Brain microvascular endothelial cell (primary cell): ENCODE measurements at regions not wholly inside any gene's neighbourhood (a gene's known extent, or its start where the extent isn't known, plus 50 kb on each side); places are given as distances from the start of the nearest gene placed in this dataset.
A peak's percentile ranks its signal among the peaks of the same experiment; 100 is the strongest.

Source experiments
- DNase-seq: peaks from one replicate; pipeline ENCODE4 v3.0.0-alpha.2; 2020
- H3K27ac ChIP-seq: fragments of 250-450 bp; sonication (Bioruptor Pico); 2 replicates; pipeline ENCODE4 v1.5.1; 2020; ENCODE audit warnings: mild to moderate bottlenecking, moderate library complexity
- H3K27me3 ChIP-seq: fragments of 250-450 bp; sonication (Bioruptor Pico); replicated peaks from 2 replicates; pipeline ENCODE4 v1.5.1; 2020; ENCODE audit warnings: mild to moderate bottlenecking
- H3K36me3 ChIP-seq: fragments of 250-450 bp; sonication (Bioruptor Pico); replicated peaks from 2 replicates; pipeline ENCODE4 v1.5.1; 2020; ENCODE audit warnings: mild to moderate bottlenecking
- H3K4me3 ChIP-seq: 2 replicates; pipeline ENCODE4 v1.5.1; 2011; ENCODE audit warnings: low read depth, mild to moderate bottlenecking, control low read depth, low read length, moderate library complexity
- in situ Hi-C: cut with HindIII; loops from 2 replicates; pipeline ENCODE4 v1.10.0; 2017; ENCODE audit warnings: low sequenced_read_pairs, low pct_ligation_motif_present
- TF ChIP-seq, protein P1 (sequence below): IDR thresholded peaks from 2 replicates; pipeline ENCODE4 v1.5.1; 2011; ENCODE audit warnings: low read depth, mild to moderate bottlenecking, moderate library complexity, low read length, control low read depth, inconsistent platforms; ENCODE audit errors: missing control alignments

DNA sequence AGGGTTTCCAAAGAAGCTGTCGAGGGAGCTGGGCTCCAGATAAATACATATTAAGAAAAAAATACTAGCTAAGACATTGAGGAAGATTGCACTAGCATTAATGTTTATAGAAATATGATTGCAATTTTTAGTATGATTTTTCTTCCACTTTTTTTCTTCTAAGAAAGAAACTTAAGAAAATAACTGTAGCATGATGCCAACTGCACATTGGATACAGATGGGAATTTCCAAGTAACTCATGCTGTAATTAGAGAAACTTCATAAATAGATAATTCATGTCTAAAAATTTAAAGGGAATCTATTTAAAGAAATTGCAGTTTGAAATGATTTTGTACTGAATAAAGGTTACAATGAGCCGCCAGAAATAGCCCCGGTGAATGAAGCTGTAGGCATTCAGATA is 119.4 kb downstream of the POLR1F start:
- no peaks in the 10 kb centered on the region for H3K36me3 ChIP-seq
- TF ChIP-seq, protein P1, sequence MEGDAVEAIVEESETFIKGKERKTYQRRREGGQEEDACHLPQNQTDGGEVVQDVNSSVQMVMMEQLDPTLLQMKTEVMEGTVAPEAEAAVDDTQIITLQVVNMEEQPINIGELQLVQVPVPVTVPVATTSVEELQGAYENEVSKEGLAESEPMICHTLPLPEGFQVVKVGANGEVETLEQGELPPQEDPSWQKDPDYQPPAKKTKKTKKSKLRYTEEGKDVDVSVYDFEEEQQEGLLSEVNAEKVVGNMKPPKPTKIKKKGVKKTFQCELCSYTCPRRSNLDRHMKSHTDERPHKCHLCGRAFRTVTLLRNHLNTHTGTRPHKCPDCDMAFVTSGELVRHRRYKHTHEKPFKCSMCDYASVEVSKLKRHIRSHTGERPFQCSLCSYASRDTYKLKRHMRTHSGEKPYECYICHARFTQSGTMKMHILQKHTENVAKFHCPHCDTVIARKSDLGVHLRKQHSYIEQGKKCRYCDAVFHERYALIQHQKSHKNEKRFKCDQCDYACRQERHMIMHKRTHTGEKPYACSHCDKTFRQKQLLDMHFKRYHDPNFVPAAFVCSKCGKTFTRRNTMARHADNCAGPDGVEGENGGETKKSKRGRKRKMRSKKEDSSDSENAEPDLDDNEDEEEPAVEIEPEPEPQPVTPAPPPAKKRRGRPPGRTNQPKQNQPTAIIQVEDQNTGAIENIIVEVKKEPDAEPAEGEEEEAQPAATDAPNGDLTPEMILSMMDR = no peak
- H3K27ac ChIP-seq = no peak overlapping the region
- DNase-seq = no peak
- H3K27me3 ChIP-seq = no peaks in the 10 kb centered on the region
- H3K4me3 ChIP-seq = no peak overlapping the region
- in situ Hi-C loops = no loop called here

DNA sequence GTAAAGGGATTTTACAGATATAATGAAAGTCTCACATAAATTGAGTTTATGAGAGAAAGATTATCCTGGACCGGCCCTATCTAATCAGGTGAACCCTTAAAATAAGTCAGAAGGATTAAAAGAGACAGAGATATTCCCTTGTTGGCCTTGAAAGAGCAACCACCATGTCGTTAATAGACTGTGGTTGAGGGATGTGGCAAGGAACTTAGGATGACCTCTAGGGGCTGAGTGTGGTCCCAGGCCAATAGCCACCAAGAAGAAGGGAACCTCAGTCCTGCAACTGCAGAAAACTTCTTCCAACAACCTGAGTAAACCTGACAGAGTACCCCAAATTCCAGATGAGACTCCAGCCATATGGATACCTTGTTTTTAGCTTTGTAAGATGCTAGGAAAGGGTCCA is 121.5 kb downstream of the POLR1F start:
- Histone ChIP-seq H3K27ac (no peak overlapping the region), H3K36me3 (no peaks in the 10 kb centered on the region), H3K27me3 (no peaks in the 10 kb centered on the region), H3K4me3 (no peak overlapping the region)
- TF ChIP-seq, protein P1 = peak; percentile 34
- no peak for DNase-seq
- in situ Hi-C loops = no loop called here

DNA sequence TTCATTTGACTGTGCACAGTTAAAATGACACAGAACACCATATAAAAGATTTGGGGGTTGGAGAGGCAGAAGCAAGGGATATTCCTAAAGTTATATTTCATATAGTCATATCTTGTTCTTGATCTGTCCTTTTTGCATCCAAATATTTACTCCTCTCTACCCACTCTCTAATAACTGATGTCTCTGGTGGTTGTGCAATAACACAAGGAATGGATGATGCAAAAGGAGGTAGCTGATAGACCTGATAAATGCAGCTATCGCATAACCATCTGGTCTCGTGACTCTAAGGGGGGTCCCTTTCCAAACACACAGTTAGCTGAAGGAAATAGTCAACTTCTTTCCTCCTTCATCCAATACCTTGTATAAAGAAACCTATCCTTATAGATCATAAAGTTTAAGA is 123.1 kb downstream of the POLR1F start:
- H3K4me3 ChIP-seq = no peak overlapping the region
- in situ Hi-C loops = no loop called here
- H3K27ac ChIP-seq = no peak overlapping the region
- H3K27me3 ChIP-seq = no peaks in the 10 kb centered on the region
- TF ChIP-seq, protein P1 = no peak
- H3K36me3 ChIP-seq = no peaks in the 10 kb centered on the region
- DNase-seq = no peak

DNA sequence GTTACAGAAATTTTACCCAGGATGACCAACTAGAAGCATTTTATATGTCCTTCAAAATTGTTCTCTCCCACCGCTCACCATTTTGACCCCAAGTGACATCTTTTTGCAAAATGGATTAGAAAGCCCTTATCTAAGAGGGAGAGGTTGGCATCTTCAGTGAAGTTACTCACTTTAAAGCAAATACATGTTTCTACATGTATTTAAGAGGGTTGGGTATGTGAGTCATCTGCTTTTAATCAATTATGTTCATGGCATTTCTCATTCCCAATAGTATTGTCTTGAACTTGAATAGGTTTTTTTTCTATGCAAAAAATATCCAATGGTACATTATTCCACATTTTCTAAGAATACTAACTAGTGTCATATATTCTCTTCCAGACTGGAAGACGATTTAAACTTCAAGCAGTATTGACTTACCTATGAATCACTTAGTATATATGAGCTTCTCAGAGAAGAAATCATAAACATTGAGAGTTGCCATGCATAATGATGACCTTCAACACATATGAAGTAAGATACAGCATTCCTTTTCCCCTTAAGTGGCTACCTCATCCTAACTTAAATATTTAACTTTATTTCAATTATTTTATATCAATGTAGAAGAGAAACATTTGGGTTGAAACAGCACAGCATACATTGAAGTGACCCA is 132.8 kb downstream of the POLR1F start:
- Histone ChIP-seq H3K27ac (no peak overlapping the region), H3K4me3 (no peak overlapping the region), H3K36me3 (no peaks in the 10 kb centered on the region), H3K27me3 (no peaks in the 10 kb centered on the region)
- in situ Hi-C loops = no loop called here
- TF ChIP-seq, protein P1 = no peak
- no peak for DNase-seq

DNA sequence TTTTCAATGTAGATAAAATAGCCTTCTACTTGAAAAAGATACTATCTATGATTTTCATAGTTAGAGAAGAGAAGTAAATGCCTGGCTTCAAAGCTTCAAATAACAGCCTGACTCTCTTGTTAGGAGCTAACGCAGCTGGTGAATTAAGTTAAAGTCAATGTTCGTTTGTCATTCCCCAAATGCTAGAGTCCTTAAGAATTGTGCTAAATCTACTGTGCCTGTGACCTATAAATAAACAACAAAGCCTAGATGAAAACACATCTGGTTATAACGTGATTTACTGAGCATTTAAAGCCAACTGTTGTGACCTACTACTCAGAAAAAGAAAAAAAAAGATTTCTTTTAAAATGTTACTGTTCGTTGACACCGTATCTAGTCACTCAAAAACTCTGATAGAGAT is 134.7 kb downstream of the POLR1F start:
- TF ChIP-seq, protein P1 = no peak
- in situ Hi-C loops = no loop called here
- no peak for DNase-seq

DNA sequence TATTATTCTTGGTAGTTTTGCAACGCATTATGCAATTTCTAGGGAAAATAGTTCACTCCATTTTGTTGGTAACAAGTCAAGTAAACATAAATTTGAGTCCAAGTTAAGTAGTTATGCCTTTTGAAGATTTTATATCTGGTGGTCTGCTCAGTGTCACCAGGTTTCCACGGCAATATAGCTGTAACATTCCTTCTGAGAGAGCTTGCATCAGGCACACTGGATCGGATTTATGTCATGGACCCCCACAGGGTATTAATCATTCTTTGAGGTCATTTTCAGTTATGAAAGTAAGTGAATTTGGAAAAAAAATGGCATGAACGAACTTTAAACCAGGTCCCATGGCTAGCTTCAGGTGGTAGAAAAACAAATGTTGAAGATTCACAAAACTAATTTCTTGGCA is 136.3 kb downstream of the POLR1F start:
- peak; percentile 62 for DNase-seq
- in situ Hi-C loops = no loop called here
- TF ChIP-seq, protein P1 = no peak
- Histone ChIP-seq H3K27ac (no peak overlapping the region), H3K36me3 (no peaks in the 10 kb centered on the region), H3K4me3 (no peak overlapping the region), H3K27me3 (no peaks in the 10 kb centered on the region)

More for the DNA sequence above, 134.7 kb downstream of the POLR1F start:
- no peaks in the 10 kb centered on the region for H3K36me3 ChIP-seq
- no peaks in the 10 kb centered on the region for H3K27me3 ChIP-seq
- H3K4me3 ChIP-seq = no peak overlapping the region
- no peak overlapping the region for H3K27ac ChIP-seq
